GM12878 (cell line): ENCODE measurements at regions not wholly inside any gene's neighbourhood (a gene's known extent, or its start where the extent isn't known, plus 50 kb on each side); places are given as distances from the start of the nearest gene placed in this dataset.

Experiments used
- ETV6 ChIP-seq, 2 experiments: fragments of 450-650 bp in 1 of 2; IDR thresholded peaks in 1 of 2; conservative IDR thresholded peaks in 1 of 2; 2 replicates each; pipeline ENCODE4 v1.6.1; 2014; ENCODE audit warnings: antibody characterized with exemption in 1 of 2, borderline replicate concordance in 1 of 2, low read depth in 1 of 2, mild to moderate bottlenecking in 1 of 2, moderate library complexity in 1 of 2
- EZH2 ChIP-seq: IDR thresholded peaks from 2 replicates; pipeline ENCODE4 v1.6.1; 2012; ENCODE audit warnings: low read depth, mild to moderate bottlenecking, control low read depth, inconsistent platforms, low read length, borderline replicate concordance; ENCODE audit not compliant: control insufficient read depth
- JUND ChIP-seq: IDR thresholded peaks from 2 replicates; pipeline ENCODE4 v1.6.1; 2012; ENCODE audit warnings: low read depth, mild to moderate bottlenecking, low read length, improper control_type of control experiment, moderate library complexity
- POLR2AphosphoS5 ChIP-seq: IDR thresholded peaks from 2 replicates; pipeline ENCODE4 v1.6.1; 2011; ENCODE audit warnings: mild to moderate bottlenecking, low read length, inconsistent platforms
- TARDBP ChIP-seq: IDR thresholded peaks from 2 replicates; pipeline ENCODE4 v1.6.1; 2016; ENCODE audit warnings: borderline replicate concordance
- TBL1XR1 ChIP-seq: IDR thresholded peaks from 2 replicates; pipeline ENCODE4 v1.6.1; 2012; ENCODE audit warnings: low read depth, low read length, improper control_type of control experiment
- TF ChIP-seq, protein P1 (sequence below), 3 experiments: IDR thresholded peaks in 2 of 3; conservative IDR thresholded peaks in 1 of 3; 2 replicates each; pipeline ENCODE4 v1.5.1; 2011; ENCODE audit warnings: low read depth in 3 of 3, low read length in 3 of 3, mild to moderate bottlenecking in 3 of 3, control low read depth in 2 of 3, moderate library complexity in 2 of 3, inconsistent platforms in 1 of 3, mixed read lengths in 1 of 3; ENCODE audit not compliant: control insufficient read depth in 2 of 3, insufficient read depth in 1 of 3; ENCODE audit errors: extremely low read depth in 1 of 3

DNA sequence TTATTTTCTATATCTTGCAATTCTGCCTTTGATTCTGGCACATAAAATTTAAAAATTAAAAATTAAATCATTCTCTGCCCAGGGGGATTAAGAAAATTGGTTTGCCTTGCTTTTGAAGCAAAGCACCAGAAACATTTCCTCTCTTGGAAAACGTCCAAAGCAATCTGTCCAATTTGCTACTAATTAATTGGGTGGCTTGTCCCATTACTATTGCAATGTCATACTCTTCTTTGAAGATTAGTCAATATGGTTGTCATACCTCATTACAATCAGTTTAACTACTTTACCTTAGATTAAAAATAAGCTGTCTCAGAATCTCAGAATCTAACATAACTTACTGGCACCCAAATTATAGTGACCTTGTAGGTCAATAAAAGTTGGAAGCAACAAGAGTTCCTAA is 208.8 kb downstream of the TMA16 start:
- TF ChIP-seq, protein P1, sequence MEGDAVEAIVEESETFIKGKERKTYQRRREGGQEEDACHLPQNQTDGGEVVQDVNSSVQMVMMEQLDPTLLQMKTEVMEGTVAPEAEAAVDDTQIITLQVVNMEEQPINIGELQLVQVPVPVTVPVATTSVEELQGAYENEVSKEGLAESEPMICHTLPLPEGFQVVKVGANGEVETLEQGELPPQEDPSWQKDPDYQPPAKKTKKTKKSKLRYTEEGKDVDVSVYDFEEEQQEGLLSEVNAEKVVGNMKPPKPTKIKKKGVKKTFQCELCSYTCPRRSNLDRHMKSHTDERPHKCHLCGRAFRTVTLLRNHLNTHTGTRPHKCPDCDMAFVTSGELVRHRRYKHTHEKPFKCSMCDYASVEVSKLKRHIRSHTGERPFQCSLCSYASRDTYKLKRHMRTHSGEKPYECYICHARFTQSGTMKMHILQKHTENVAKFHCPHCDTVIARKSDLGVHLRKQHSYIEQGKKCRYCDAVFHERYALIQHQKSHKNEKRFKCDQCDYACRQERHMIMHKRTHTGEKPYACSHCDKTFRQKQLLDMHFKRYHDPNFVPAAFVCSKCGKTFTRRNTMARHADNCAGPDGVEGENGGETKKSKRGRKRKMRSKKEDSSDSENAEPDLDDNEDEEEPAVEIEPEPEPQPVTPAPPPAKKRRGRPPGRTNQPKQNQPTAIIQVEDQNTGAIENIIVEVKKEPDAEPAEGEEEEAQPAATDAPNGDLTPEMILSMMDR (IDR thresholded peaks at IDR 0.05 in 2 of 3, conservative IDR thresholded peaks at IDR 0.05 in 1 of 3; ENCODE audit: control insufficient read depth in 2 of 3, extremely low read depth in 1 of 3, insufficient read depth in 1 of 3, low read depth in 3 of 3, low read length in 3 of 3), result no peak
- TF ChIP-seq EZH2 (no peak), ETV6 (conservative IDR thresholded peaks at IDR 0.05 in 1 of 2, IDR thresholded peaks at IDR 0.05 in 1 of 2; ENCODE audit: borderline replicate concordance in 1 of 2, low read depth in 1 of 2) (no peak), TBL1XR1 (no peak), JUND (no peak), POLR2AphosphoS5 (no peak), TARDBP (no peak)
